ENCODE measurements at regions not wholly inside any gene's neighbourhood (a gene's known extent, or its start where the extent isn't known, plus 50 kb on each side); places are given as distances from the start of the nearest gene placed in this dataset.

DNA sequence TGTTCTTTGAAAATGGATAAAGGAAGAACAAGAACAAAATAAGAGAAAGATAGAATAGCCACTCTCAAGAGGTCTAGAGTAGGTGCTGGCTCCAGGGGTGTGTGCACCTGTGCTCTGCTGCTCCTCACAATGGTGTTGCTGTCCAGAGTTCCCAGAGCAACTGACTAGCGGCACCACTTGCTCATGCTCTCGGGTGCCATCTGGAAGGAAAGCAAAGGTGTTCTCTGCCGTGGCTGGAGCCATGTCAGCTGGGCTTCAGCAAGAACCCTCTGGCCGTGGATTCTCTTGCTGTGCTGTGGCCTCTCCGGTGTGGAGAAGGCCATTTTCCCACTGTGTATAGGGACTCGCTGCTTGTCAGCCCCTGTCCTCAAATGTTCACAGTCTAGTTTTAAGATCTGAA, 114.6 kb upstream of the TEX51 start:
- peaks cover 6% of the 10 kb centered on the region for H3K27me3 ChIP-seq (ENCODE audit: control insufficient read depth, insufficient read depth, low read length)
- H3K9me3 ChIP-seq (replicated peaks; ENCODE audit: control insufficient read depth, low read depth, low read length), result no peaks in the 10 kb centered on the region
- no peak for DNase-seq
- 72% methylated on average over 6 of the region's 6 CpGs for WGBS (ENCODE audit: insufficient coverage)
- no peak overlapping the region for H3K27ac ChIP-seq (ENCODE audit: low read length)
- H3K4me1 ChIP-seq (ENCODE audit: control insufficient read depth, insufficient read depth, low read length), result peaks cover 12% of the 10 kb centered on the region
- no peaks in the 10 kb centered on the region for H3K36me3 ChIP-seq (ENCODE audit: control insufficient read depth, insufficient read depth, low read length)
- H3K4me3 ChIP-seq (ENCODE audit: low read length), result no peak overlapping the region

DNA sequence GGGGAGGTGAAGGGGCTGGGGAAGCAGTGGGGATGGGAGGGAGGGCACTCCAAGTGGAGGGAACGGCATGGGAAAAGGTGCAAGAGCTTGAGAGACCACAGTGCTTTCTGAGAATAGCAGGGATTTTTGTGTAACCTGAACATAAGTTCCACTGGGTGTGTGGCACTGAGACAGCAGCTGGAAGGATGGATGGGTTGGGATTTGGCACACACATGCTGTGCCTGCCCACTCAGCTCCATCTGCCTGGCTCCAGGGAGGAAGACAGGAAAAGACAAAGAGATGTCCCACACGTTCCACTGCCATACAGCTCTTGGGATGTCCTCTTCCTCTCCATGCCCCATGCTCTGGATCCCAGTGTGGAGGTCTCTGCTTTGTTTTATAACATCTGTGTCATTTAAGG, 114.1 kb upstream of the TEX51 start:
- no peaks in the 10 kb centered on the region for H3K9me3 ChIP-seq (replicated peaks; ENCODE audit: control insufficient read depth, low read depth, low read length)
- H3K4me3 ChIP-seq (ENCODE audit: low read length), result no peak overlapping the region
- no peaks in the 10 kb centered on the region for H3K36me3 ChIP-seq (ENCODE audit: control insufficient read depth, insufficient read depth, low read length)
- H3K27ac ChIP-seq (ENCODE audit: low read length), result no peak overlapping the region
- peaks cover 12% of the 10 kb centered on the region for H3K4me1 ChIP-seq (ENCODE audit: control insufficient read depth, insufficient read depth, low read length)
- 56% methylated on average over 1 of the region's 2 CpGs for WGBS (ENCODE audit: insufficient coverage)
- peaks cover 6% of the 10 kb centered on the region for H3K27me3 ChIP-seq (ENCODE audit: control insufficient read depth, insufficient read depth, low read length)
- DNase-seq, result no peak

DNA sequence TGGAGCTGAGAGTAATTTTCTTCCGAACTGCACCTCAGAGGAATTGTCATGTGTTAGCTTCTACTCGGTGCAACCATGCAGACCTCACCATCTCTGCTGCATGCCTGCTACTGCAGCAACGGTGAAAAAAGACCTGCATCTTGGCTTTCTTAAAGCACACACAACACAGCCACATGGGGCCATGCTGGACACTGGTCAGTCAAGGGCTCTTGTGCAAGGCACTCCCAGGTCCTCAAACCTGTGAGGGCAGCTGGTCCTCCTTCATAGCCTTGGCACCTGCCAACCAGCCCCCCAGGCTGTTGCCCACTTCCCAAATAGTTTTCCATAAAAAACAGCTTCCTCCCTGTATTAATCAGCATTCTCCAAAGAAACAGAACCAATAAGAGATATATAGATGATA, 113.5 kb upstream of the TEX51 start:
- 82% methylated on average over 3 of the region's 3 CpGs for WGBS (ENCODE audit: insufficient coverage)
- Histone ChIP-seq H3K9me3 (replicated peaks; ENCODE audit: control insufficient read depth, low read depth, low read length) (no peaks in the 10 kb centered on the region), H3K36me3 (ENCODE audit: control insufficient read depth, insufficient read depth, low read length) (no peaks in the 10 kb centered on the region), H3K27ac (ENCODE audit: low read length) (no peak overlapping the region), H3K4me1 (ENCODE audit: control insufficient read depth, insufficient read depth, low read length) (peaks cover 12% of the 10 kb centered on the region), H3K27me3 (ENCODE audit: control insufficient read depth, insufficient read depth, low read length) (peaks cover 6% of the 10 kb centered on the region), H3K4me3 (ENCODE audit: low read length) (no peak overlapping the region)
- no peak for DNase-seq

DNA sequence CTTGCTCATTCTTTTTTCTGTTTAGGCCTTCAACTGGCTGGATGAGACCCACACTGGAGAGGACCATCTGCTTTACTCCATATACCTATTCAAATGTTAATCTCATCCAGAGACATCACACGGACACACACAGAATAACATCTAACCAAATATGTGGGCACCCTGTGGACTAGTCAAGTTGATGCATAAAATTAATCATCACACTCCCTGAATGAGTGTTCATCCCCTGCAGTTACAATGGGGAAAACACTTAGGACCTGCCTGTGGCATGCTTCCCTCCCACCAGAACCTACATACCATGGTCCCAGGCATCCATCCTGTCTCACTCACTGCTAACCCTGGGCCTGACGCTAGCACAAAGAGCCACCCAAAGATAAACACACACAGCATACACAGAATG, 112.8 kb upstream of the TEX51 start:
- Histone ChIP-seq H3K4me1 (ENCODE audit: control insufficient read depth, insufficient read depth, low read length) (peaks cover 12% of the 10 kb centered on the region), H3K9me3 (replicated peaks; ENCODE audit: control insufficient read depth, low read depth, low read length) (no peaks in the 10 kb centered on the region), H3K36me3 (ENCODE audit: control insufficient read depth, insufficient read depth, low read length) (no peaks in the 10 kb centered on the region), H3K4me3 (ENCODE audit: low read length) (no peak overlapping the region), H3K27ac (ENCODE audit: low read length) (no peak overlapping the region), H3K27me3 (ENCODE audit: control insufficient read depth, insufficient read depth, low read length) (peaks cover 6% of the 10 kb centered on the region)
- no peak for DNase-seq
- WGBS (ENCODE audit: insufficient coverage), result 100% methylated on average over 1 of the region's 2 CpGs

DNA sequence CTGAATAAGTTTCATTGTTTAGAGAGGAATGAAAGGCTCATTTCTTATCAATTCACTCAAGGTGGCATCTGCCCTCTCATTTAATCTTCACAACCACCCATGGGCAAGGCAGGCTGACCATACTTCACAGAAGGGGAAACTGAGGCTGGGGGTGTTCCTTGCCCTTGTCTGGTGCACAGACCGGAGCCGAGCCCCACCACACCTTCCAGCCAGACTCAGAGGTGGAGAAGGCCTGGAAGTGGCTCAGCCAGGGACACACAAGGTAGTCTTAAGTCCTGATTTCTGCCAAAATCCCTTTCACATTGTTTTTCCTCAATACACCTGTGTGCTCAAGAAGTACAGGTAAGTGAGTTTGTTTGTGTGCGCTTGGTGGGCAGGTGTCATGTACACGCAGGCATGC, 111.9 kb upstream of the TEX51 start:
- no peak overlapping the region for H3K4me3 ChIP-seq (ENCODE audit: low read length)
- no peak overlapping the region for H3K27ac ChIP-seq (ENCODE audit: low read length)
- DNase-seq, result no peak
- H3K9me3 ChIP-seq (replicated peaks; ENCODE audit: control insufficient read depth, low read depth, low read length), result no peaks in the 10 kb centered on the region
- H3K4me1 ChIP-seq (ENCODE audit: control insufficient read depth, insufficient read depth, low read length), result peaks cover 12% of the 10 kb centered on the region
- peaks cover 5% of the 10 kb centered on the region for H3K27me3 ChIP-seq (ENCODE audit: control insufficient read depth, insufficient read depth, low read length)
- 100% methylated on average over 2 of the region's 4 CpGs for WGBS (ENCODE audit: insufficient coverage)
- H3K36me3 ChIP-seq (ENCODE audit: control insufficient read depth, insufficient read depth, low read length), result no peaks in the 10 kb centered on the region

DNA sequence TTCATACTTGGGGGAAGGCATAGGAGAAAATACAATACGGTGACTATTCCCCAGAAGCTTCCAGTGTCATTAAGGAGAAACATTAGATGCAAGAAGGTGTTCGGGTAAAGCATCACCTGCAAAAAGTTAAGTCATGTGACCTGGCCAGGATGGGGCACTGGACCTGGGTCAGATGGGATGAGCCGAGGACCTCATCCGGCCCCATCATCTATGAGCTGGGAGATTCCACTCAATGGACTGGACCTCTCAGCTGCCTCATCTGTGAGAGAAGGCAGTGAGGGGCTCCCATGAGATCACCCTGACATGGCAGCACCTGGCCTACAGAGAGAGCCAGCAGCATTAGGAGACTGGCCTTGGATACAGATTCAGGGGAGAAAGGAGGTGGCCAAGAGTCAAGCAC, 111.4 kb upstream of the TEX51 start:
- H3K27me3 ChIP-seq (ENCODE audit: control insufficient read depth, insufficient read depth, low read length), result peaks cover 6% of the 10 kb centered on the region

DNA sequence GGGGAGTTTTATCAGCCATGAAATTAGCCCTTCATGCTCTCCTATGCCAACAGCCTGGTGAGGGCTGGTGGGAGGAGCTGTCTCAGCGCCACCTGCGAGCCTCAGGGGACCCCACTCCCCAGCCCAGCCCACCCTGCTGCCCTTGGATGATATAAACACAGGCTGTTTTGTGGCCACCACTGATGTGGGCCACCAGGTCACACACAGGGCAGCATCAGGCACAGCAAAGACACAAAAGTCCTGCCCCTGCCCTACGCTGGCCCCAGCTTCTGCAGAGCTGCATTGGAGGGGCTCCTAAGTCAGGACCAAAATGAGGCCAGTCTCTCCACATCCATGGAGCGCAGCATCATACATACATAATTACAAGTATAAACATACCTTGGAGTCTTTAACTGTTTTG, 110.6 kb upstream of the TEX51 start:
- Histone ChIP-seq H3K4me1 (ENCODE audit: control insufficient read depth, insufficient read depth, low read length) (peaks cover 12% of the 10 kb centered on the region), H3K36me3 (ENCODE audit: control insufficient read depth, insufficient read depth, low read length) (no peaks in the 10 kb centered on the region), H3K27ac (ENCODE audit: low read length) (no peak overlapping the region), H3K9me3 (replicated peaks; ENCODE audit: control insufficient read depth, low read depth, low read length) (no peaks in the 10 kb centered on the region), H3K27me3 (ENCODE audit: control insufficient read depth, insufficient read depth, low read length) (peaks cover 8% of the 10 kb centered on the region), H3K4me3 (ENCODE audit: low read length) (no peak overlapping the region)
- DNase-seq, result no peak
- no CpG with 5 or more reads among the region's 4 CpGs for WGBS (ENCODE audit: insufficient coverage)

More for the DNA sequence above, 111.4 kb upstream of the TEX51 start:
- H3K27ac ChIP-seq (ENCODE audit: low read length), result no peak overlapping the region
- no peak overlapping the region for H3K4me3 ChIP-seq (ENCODE audit: low read length)
- 94% methylated on average over 4 of the region's 4 CpGs for WGBS (ENCODE audit: insufficient coverage)
- no peaks in the 10 kb centered on the region for H3K9me3 ChIP-seq (replicated peaks; ENCODE audit: control insufficient read depth, low read depth, low read length)
- DNase-seq, result no peak
- H3K4me1 ChIP-seq (ENCODE audit: control insufficient read depth, insufficient read depth, low read length), result peaks cover 12% of the 10 kb centered on the region
- no peaks in the 10 kb centered on the region for H3K36me3 ChIP-seq (ENCODE audit: control insufficient read depth, insufficient read depth, low read length)

DNA sequence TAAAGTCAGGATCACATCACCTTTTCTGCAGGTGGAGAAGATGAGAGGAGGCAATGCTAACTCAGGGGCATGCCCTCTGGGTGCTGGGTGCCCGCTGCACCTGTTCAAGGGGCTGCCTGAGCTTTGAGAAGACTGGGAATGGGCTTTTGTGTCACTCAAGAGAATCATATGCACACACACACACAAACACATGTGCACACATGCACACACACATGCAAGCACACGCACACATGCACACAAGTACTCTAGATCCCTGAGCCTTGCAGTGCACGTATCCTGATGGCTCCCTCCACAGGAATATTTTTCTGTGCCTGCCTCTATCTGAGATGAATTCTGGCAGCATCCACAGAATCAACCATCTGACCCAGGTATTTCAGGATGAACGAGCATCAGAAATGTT, 110.0 kb upstream of the TEX51 start:
- no peaks in the 10 kb centered on the region for H3K36me3 ChIP-seq (ENCODE audit: control insufficient read depth, insufficient read depth, low read length)
- whole genome bisulfite sequencing (ENCODE audit: insufficient coverage), result 67% methylated on average over 3 of the region's 4 CpGs

DNA sequence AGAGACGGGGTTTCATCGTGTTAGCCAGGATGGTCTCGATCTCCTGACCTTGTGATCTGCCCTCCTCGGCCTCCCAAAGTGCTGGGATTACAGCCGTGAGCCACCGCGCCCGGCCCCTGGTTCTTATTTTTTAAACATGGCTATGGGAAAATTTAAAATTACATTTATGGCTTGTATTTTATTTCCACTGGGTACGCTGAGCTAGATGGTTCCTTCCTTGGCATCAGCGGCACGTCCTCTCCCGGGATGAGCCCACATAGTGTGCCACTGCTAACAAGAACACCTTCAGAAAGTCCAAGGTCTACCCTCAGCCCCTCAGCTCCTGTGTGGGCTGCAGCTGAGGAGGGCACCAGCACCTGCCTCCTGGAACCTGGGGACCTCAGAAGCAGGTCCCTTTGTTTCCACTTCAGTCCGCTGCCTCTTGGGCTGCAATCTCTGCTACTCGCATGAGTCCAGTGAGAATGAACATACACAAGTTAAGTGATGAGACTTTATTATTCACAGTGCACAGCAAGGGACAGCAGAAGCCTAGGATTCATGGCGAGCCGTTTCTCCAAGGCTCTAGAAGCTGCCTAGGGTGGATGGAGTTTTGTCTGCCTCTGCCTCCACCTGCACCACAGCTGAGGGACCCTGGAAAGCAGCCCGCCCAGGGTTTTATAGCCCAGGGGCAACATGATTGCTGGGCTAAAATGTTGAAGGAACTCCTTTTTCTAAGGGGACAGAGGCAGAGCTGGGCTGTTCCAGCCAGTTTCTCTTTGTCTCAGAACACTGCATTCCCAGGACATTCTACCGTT, 107.5 kb upstream of the TEX51 start:
- H3K36me3 ChIP-seq (ENCODE audit: control insufficient read depth, insufficient read depth, low read length), result no peaks in the 10 kb centered on the region
- DNase-seq, result no peak
- 83% methylated on average over 10 of the region's 18 CpGs for WGBS (ENCODE audit: insufficient coverage)
- no peak overlapping the region for H3K27ac ChIP-seq (ENCODE audit: low read length)
- H3K9me3 ChIP-seq (replicated peaks; ENCODE audit: control insufficient read depth, low read depth, low read length), result no peaks in the 10 kb centered on the region
- peaks cover 14% of the 10 kb centered on the region for H3K27me3 ChIP-seq (ENCODE audit: control insufficient read depth, insufficient read depth, low read length)
- H3K4me3 ChIP-seq (ENCODE audit: low read length), result no peak overlapping the region
- H3K4me1 ChIP-seq (ENCODE audit: control insufficient read depth, insufficient read depth, low read length), result no peaks in the 10 kb centered on the region

More for the DNA sequence above, 110.0 kb upstream of the TEX51 start:
- DNase-seq, result no peak
- peaks cover 8% of the 10 kb centered on the region for H3K27me3 ChIP-seq (ENCODE audit: control insufficient read depth, insufficient read depth, low read length)
- no peak overlapping the region for H3K4me3 ChIP-seq (ENCODE audit: low read length)
- peaks cover 12% of the 10 kb centered on the region for H3K4me1 ChIP-seq (ENCODE audit: control insufficient read depth, insufficient read depth, low read length)
- H3K9me3 ChIP-seq (replicated peaks; ENCODE audit: control insufficient read depth, low read depth, low read length), result no peaks in the 10 kb centered on the region
- H3K27ac ChIP-seq (ENCODE audit: low read length), result no peak overlapping the region

DNA sequence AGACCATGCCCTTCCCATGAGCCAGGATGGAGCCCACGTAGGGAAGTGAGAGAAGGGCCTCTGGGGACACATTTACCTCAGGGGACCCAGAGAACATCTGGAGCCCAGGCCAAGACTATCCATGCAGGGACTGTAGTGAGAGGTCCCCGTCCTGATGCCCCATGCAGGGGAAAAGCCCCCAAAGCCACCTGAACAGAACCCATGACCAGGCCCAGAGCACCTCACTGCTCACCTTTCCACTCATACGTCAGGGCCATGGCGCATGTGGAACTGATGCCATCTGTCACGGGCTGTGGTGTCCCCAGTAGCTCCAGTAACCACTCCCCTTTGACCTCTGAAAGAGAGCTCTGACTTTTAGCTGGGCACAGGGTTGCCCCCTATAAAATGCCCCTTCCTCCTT, 106.5 kb upstream of the TEX51 start:
- no peaks in the 10 kb centered on the region for H3K4me1 ChIP-seq (ENCODE audit: control insufficient read depth, insufficient read depth, low read length)
- H3K27ac ChIP-seq (ENCODE audit: low read length), result no peak overlapping the region
- H3K4me3 ChIP-seq (ENCODE audit: low read length), result no peak overlapping the region
- no peak for DNase-seq
- WGBS (ENCODE audit: insufficient coverage), result 75% methylated on average over 4 of the region's 5 CpGs
- H3K27me3 ChIP-seq (ENCODE audit: control insufficient read depth, insufficient read depth, low read length), result peaks cover 14% of the 10 kb centered on the region
- no peaks in the 10 kb centered on the region for H3K36me3 ChIP-seq (ENCODE audit: control insufficient read depth, insufficient read depth, low read length)
- H3K9me3 ChIP-seq (replicated peaks; ENCODE audit: control insufficient read depth, low read depth, low read length), result no peaks in the 10 kb centered on the region

DNA sequence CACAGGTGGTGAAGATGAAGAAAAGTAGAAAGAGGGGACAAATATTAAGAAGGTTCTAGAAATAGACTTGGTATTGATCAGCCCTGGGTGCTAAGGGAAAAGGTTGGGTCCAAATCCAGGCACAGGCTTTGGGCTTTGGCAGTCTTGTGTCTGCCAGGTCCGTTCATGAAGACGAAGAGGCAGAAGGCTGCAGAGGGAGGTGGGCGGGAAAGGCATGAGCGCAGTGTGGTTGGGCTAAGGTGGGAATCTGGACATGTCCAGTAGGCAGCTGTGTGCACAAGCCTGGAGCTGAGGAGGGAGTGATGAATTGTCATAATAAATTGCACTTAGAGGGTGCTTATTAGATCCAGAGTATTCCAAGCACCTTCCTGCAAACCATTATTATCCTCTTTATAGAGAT, 105.7 kb upstream of the TEX51 start:
- WGBS (ENCODE audit: insufficient coverage), result 80% methylated on average over 4 of the region's 4 CpGs
- Histone ChIP-seq H3K27me3 (ENCODE audit: control insufficient read depth, insufficient read depth, low read length) (peaks cover 14% of the 10 kb centered on the region), H3K27ac (ENCODE audit: low read length) (no peak overlapping the region), H3K36me3 (ENCODE audit: control insufficient read depth, insufficient read depth, low read length) (no peaks in the 10 kb centered on the region), H3K4me1 (ENCODE audit: control insufficient read depth, insufficient read depth, low read length) (no peaks in the 10 kb centered on the region), H3K9me3 (replicated peaks; ENCODE audit: control insufficient read depth, low read depth, low read length) (no peaks in the 10 kb centered on the region), H3K4me3 (ENCODE audit: low read length) (no peak overlapping the region)
- DNase-seq, result no peak
